Muscle of arm (tissue), 1 donor: ENCODE measurements at regions not wholly inside any gene's neighbourhood (a gene's known extent, or its start where the extent isn't known, plus 50 kb on each side); places are given as distances from the start of the nearest gene placed in this dataset.
A peak's percentile ranks its signal among the peaks of the same experiment; 100 is the strongest.
"Not testable (repeated sequence)": the region's sequence is repeated elsewhere in the genome, so short reads cannot be mapped to it uniquely, and the experiment has no call there.

Experiments used
- DNase-seq: peaks from one replicate; pipeline ENCODE4 v3.0.0-alpha.2; 2013

DNA sequence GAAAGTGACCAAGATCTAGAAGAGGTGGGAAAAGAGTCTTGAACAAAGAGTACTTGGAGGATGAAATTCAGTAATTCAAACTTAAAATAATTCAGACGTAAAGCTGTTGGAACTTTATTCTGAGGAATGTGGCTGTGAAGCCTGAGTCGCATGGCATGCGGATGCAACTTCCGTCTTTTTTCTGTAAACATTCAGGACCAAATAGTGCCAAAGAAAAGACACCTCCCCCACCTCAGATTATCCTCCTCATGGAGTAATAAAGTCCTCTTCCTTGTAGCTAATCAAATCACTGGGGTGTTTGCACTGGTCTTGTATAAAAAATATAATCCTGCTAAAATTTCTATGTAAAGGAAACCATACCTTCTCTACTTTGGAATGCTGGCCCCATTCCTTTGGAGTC lies 790.4 kb downstream of the TSN start:
- DNase-seq: no peak

GRCh38 chr2:122562775-122563174 lies 807.3 kb downstream of the TSN start:
- no peak for DNase-seq

GRCh38 chr2:122563781-122564180 lies 808.3 kb downstream of the TSN start:
- DNase-seq: no peak

DNA sequence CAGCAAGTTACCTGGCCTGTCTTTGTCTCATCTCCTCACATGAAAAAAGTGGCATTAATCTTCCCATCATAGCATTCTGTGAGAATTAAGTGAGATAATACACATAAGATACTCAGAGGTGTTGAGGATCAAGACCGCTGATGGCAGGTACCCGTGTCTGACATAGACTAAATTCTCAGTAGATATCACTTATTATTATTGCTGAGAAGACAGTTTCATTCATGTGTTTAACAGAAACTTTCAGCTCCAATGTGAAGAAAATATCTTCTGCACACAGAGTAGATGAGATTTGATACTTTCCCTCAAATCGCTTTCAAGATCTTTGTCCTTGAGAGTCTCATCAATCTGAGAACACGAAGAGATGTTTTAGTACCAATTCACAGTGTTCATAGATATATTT lies 809.4 kb downstream of the TSN start:
- no peak for DNase-seq

- DNase-seq: no peak
Observed at GRCh38 chr2:122565364-122565763, 809.9 kb downstream of the TSN start.

DNA sequence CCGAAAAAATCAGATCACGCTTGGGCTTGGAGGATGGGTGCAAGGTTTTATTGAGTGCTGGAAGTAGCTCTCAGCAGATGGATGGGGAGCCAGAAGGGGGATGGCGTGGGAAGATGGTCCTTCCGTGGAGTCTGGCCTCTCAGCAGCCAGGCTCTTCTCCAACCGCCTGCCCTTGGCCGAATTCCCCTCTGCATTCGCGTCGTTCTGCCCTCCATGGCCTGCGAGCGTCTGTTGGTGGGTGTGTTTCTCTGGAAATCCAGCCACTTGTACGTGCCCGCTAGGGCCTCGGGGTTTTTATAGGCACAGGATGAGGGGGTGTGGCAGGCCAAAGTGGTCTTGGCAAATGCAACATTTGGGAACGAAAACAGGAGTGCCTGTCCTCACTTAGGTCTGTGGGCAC lies 815.2 kb downstream of the TSN start:
- DNase-seq: no peak

GRCh38 chr2:122571471-122571870 lies 816.0 kb downstream of the TSN start:
- DNase-seq: not testable (repeated sequence)

DNA sequence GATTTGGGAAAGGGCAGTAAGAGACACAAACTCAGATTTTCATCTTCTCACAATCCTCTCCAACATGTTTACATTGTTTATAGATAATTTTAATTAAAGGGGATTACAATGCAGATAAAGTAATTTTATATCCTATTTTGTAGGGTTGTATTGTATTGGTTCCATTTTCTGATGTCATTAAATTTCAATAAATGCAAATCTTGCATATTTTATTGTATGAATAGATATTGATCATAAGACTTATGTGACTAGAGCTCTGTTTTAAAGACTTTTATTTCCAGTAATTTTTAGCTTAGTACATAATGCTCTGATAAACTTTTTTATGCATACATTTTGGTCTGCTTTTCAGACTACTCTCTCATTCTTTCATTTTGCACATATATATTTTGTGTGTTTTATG lies 819.6 kb downstream of the TSN start:
- no peak for DNase-seq

- DNase-seq: no peak
Observed at GRCh38 chr2:122583159-122583917, 827.9 kb downstream of the TSN start.

GRCh38 chr2:122590524-122590923 lies 835.1 kb downstream of the TSN start:
- no peak for DNase-seq

- DNase-seq: no peak
Observed at GRCh38 chr2:122595065-122595464, 839.6 kb downstream of the TSN start.

DNA sequence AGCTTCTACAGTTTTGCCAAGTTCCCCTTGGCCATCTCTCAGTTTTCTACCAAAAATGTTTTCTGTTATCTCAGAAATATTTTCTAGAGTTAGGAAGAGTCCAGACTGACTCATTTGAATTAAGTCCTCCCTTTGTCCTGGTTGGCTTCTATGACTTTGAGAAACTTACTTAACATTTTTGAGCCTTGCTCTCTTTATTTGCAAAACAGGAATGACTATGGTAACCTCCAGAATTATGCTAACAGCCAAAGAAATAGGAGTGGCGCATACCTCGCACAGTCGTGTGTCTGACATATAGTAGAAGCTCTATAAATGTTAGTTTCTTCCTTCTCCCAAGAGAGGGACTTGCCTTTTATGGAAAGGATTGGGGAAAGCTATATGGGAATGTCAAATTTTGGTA lies 841.1 kb downstream of the TSN start:
- DNase-seq: peak; percentile 4

DNA sequence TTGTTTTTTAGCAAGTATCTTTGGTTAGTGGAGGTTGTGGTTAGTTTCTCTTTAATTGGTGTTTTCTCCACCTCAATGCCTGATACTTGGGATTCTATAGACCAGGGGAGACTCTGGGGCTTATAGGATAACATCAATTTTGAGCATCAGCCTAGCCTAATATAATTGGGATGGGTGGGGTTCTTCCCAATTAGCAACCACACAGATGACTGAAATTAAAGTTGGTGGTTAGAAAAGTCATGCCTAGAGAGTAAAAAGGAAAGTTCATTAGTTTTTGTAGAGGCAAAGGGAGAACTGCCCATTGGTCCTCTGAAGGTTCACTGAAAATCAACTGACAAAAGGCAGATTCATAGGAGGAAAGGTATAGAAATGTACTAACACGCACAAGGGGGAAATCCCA lies 843.3 kb downstream of the TSN start:
- no peak for DNase-seq

- no peak for DNase-seq
Observed at GRCh38 chr2:122610948-122611609, 855.6 kb downstream of the TSN start.

- no peak for DNase-seq
Observed at GRCh38 chr2:122622934-122623333, 867.5 kb downstream of the TSN start.

DNA sequence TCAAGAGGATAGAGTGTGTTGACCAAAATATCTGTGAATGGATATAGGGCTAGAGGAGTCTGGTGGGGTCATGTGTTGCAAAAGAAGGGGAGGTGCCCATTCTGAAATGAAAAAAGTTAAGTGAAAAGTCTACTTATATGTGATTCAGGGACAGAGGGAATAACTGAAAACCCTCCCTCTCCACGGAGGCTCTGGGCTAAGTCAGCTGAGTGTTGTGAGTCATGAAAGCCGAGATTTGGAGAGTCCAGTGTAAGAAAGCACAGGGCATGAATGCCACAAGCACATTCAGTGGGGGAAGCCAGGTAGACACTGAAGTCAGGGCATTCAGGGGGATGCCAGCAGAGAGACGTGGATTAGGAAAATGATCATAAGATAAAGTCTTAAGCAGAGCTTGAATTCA lies 871.9 kb downstream of the TSN start:
- no peak for DNase-seq

GRCh38 chr2:122634256-122634655 lies 878.8 kb downstream of the TSN start:
- DNase-seq: peak; percentile 57

- no peak for DNase-seq
Observed at GRCh38 chr2:122634920-122635319, 879.5 kb downstream of the TSN start.

GRCh38 chr2:122635686-122636085 lies 880.2 kb downstream of the TSN start:
- no peak for DNase-seq

GRCh38 chr2:122636097-122636496 lies 880.6 kb downstream of the TSN start:
- DNase-seq: no peak

DNA sequence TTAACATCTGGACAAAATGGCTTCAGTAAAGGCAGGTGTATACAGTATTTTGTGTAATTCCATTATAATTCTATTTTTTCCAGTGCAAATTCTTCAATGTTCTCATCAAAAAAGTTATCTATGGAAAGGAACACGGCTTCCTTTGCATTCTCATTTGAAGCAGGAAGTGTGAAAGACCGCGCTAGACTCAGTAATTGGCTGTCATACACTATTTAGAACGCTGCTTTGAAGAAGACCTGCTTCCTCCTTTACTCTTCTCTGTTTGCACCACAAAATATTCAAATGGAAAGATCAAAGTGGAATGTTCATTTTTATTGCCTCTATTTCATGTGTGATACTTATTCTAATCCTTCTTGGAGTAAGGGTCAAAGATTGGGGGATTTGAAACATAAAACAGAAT lies 883.7 kb downstream of the TSN start:
- DNase-seq: no peak

DNA sequence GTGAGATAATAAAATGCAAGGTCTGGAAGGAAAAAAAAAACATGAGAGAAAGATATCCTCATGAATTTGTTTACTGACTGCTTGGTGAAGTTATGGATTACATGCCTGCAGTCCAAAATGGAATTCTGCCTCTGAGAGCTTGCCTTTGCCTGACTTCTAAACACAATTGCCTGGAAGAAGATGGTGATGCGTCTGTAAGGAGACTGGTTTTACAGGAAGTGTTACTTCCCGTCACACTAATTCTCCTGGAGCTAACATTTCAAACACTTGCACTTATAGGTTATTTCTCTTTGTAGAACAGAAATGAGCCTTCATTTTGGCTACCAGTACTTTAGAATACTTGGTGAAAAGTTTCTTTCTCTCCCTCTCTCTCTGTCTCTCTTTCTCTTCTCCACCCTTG lies 884.3 kb downstream of the TSN start:
- no peak for DNase-seq

GRCh38 chr2:122643725-122644329 lies 888.4 kb downstream of the TSN start:
- DNase-seq: no peak
